HG02759 (cell line): ENCODE measurements at regions not wholly inside any gene's neighbourhood (a gene's known extent, or its start where the extent isn't known, plus 50 kb on each side); places are given as distances from the start of the nearest gene placed in this dataset.

Experiments
- ATAC-seq: cut with Tn5 transposase; IDR thresholded peaks from one replicate; pipeline ENCODE4 v1.9.1; 2021; ENCODE audit warnings: mild to moderate bottlenecking, moderate library complexity; ENCODE audit not compliant: unreplicated experiment

DNA sequence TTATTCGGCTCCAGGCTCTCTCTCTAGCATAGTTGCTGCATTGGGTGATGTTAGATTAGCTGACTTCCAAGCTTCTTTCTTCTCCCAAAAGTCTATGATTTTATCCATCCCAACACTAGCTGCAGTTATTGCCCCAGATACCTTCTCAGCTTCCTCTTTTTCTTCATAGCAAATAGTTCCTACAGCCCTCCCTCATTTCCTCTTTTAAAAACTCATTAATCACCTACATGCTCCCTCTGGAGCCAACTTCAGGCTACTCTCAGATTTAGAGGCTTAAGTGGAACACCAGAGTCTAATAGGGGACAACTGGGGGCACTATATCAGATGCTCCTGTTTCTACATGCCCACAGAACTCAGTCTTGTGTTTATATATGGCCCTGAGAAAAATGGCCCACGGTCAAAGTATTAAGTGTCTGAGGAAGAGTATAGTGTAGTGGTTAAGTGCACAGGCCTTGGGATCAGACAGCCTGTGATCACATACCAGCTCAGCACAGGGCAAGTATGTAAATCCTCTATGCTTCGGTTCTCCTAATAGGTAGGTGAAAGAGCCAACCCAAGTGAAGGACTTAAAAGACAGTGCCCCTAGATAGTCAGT lies 241.9 kb upstream of the SLC14A2 start:
- no peak for ATAC-seq

GRCh38 chr18:45374236-45374635 lies 241.0 kb upstream of the SLC14A2 start:
- ATAC-seq: no peak

DNA sequence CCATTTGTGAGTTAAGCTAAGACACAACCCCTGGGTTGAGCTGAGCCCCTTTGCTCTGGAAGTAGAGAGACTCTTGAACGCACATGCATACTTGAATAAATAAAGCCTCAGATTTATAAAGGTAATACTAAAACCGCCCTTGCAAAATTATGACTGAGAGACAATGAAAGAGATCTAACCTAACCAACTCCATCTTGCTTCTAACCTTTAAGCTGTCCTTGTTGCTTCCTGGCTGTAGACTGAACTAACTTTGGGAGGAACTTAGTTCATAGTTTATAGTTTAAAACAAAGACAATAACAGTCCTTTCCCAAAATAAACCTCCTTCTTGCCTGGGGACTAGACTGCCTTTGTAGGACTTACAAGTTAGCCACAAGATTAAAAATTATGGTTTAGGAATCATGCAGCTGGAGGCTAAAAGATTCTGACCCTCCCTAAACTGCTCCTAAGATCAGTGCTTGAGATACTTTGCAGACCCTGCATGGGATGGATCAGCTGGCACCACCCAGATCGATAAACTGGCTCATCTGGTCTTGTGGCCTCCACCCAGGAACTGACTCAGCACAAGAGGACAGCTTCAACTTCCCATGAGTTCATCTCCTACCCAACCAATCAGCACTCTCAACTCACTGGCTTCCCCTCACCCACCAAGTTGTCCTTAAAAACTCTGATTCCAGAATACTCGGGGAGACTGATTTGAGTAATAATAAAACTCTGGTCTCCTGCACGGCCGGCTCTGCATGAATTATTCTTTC lies 240.2 kb upstream of the SLC14A2 start:
- no peak for ATAC-seq

DNA sequence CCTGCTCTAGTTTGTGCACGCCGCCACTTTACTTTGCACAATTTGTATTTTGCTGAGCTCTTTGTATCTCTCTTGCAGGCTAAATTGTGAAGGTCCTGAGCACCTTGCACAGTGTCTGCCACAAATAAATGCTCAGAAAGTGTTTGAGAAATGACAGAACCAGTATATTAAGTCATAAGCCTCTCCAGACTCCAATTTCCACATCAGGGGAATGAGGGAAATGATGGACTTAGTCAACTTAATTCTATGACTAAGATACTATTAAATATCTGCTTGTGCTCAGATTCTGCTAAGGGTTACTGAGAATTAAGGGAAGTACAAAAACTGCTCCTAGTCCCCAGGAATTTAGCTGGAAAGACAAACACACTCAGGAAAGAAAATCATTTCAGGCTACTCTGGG lies 239.1 kb upstream of the SLC14A2 start:
- no peak for ATAC-seq

DNA sequence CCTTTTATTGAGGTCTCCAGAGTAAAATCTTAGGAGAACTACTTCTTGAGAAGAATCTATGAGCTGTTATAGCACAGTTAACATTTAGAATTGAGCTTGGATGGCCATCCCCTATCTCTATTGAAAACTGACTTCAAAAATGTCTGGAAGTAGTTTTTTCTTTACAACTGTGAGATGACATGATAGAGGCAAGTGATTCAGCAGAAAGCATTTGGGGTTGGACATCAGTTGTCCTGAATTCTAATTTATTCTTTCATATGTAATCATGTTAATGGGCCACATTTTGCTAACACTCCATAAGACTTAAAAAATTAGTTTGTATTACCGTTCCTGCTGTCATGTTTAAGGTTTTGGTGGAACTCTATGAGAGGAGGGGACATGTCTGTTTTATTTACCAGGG lies 237.0 kb upstream of the SLC14A2 start:
- no peak for ATAC-seq

- no peak for ATAC-seq
Observed at GRCh38 chr18:45378933-45379332, 236.3 kb upstream of the SLC14A2 start.

GRCh38 chr18:45379903-45380302 lies 235.4 kb upstream of the SLC14A2 start:
- peak; percentile 76 for ATAC-seq

- ATAC-seq: no peak
Observed at GRCh38 chr18:45381282-45381681, 234.0 kb upstream of the SLC14A2 start.

DNA sequence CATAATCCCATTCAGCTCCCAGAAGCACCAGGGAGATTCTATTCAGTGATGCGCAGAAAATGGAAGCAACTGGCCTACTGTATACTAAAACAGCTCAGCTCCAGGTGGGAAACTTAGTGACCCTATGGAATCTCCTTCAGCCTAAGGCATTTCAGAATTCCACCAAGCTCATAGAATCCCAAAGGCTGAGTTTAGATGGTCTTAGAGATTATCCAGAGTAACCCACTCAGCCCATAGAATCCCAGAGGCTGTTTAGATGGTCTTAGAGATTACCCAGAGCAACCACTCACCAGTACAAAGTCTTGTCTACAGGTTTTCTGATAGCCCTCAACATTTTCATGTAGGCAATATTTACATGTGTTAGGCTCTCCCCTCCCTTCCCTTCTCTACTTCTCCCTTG lies 232.0 kb upstream of the SLC14A2 start:
- ATAC-seq: no peak

DNA sequence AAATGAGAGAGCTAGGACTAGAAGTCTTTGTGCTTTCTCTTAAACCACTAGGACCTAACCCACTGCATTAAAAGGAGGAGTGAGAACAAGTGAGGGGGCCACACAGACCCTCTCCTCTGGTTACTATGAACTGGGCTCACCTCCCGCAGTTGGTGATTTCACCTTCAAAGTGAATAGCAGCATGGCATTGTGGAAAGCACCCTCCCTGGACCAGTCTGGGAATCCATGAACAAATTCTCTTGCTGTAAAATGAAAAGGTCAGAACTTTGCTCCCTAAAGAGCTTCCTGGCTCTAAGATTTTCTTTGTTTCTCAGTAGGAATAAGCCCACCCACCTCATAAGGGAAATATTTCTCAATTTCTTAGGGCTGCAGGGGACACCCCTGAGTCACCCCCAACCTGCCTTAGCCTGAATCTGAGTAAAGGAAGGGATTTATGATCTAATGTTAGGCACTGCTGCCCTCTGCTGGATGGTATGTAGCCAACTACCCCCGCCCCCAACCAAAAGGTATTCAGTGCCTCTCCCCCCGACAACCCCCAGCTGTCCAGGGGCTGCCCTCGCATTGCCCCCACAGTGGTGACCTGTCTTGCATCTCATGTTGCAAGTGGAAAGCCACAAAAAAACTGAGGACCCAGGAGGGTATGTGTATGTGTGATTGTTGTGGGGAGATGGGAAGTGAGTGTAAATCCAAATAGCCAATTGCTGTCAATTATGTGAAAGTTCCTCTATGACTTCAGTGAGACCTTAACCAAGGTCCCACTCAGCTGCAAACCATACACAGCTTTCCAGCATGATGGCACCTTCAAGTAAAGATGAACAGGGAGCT lies 230.9 kb upstream of the SLC14A2 start:
- ATAC-seq: peak; percentile 58

GRCh38 chr18:45384962-45385315 lies 230.3 kb upstream of the SLC14A2 start:
- no peak for ATAC-seq

DNA sequence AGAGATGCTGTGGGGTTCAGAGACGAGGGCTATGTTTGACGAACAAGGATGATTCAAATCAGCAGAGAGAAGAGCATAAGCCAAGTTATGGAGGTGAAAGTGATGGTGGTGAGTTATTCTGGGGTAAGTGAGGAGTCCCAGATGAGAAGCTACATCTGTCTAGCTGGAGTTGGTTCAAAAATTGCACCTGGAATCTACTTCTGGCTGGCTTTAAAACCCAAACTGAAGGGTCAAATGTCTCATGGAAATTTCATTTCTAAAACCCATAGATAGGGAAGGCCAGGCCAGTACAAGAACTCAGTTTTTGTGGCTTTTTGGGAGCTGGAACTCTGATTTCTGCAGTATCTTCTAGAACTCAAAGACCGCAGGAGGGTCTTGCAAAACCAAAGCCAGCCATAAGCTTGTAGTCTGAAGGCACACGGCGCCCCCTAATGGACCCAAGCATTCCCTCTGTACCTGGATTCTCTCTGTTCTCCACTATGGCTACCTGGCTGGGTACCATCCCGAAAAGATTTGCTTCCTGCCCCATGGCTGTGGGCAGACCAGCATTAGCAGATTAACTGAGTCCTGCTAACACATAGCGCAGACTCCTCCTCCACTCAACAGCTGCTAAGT lies 229.1 kb upstream of the SLC14A2 start:
- ATAC-seq: no peak

- no peak for ATAC-seq
Observed at GRCh38 chr18:45387229-45387628, 228.0 kb upstream of the SLC14A2 start.

GRCh38 chr18:45398448-45398847 lies 216.8 kb upstream of the SLC14A2 start:
- ATAC-seq: no peak

DNA sequence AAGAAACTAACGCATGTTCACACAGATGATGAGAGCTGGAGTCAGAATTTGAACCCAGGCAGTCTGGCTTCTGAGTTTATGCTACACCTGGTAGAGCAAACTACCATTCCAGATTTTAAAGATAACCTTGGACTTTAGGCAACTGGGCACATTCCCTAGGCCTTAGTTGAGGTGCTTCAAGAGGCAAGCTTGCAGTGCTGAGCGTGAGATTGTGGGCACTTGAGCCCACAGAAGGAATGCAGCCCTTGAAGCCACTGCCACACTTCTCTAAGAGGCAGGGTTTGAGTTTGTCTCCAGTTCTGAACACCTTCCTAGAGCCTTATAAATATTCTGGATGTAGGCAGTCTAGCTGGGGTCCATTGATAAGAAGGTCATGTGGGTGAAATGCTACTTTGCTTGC lies 216.1 kb upstream of the SLC14A2 start:
- ATAC-seq: no peak

DNA sequence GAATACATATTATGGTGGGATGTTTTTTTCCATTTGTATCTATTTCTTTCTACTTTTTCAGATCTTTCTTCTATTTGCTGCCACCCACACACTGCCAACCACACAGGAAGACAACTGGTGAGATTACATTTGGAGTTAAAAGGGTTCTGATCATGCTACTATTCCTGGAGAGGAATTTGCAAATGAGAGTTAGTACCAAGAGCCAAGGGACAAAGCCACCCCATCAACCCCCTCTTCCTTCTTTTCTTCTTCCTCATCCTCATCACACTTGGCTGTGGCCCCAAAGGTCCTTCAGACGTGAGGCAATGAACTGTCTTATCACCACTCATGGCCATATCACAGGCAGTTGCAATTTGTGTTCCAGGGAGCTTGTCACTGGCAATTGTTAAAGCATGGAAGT lies 215.6 kb upstream of the SLC14A2 start:
- ATAC-seq: no peak

DNA sequence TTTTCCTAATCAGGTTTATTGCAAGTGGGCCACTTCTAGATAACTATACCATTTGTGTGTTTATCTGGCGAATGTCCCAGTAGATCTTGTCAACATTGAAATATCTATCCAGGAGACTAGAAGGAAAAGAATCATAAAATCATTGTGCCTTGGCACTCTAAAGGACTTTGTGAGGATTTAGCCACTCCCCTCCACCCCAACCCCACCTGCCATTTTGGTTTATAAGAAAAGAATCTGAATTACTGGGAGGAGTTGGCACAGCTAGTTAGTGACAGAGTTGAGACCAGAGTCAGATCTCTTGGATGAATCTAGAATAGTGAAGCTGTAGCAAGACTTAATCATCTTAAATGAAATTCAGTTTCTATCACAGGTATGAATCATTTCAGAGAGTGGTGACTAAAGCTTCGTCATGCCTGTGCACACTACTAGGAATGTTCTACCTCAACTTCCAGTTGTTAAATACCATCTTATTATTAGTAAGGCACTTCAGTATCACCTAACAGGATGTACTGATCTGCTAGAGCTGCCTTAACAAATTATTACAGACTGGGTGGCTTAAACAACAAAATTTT lies 212.7 kb upstream of the SLC14A2 start:
- ATAC-seq: no peak

- ATAC-seq: no peak
Observed at GRCh38 chr18:45403341-45404049, 211.8 kb upstream of the SLC14A2 start.

DNA sequence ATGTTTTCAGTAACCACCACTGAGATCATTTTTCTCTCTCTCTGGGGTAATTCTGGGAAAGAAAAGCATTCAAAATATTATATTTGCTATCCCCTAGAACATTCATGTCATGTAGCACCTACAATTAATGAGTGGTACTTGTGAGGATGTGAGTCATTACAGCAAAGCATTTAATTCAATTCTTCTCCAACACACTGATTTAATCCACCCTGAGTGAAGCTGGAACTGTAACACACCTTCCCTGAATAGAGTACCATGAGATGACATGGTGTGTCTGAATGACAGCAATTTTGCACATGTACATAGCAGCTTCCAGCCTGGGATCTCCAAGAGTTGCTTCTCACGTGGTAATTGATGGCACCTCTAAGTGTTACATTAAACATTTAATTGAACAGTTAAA lies 207.1 kb upstream of the SLC14A2 start:
- ATAC-seq: no peak

- no peak for ATAC-seq
Observed at GRCh38 chr18:45409971-45410370, 205.3 kb upstream of the SLC14A2 start.

DNA sequence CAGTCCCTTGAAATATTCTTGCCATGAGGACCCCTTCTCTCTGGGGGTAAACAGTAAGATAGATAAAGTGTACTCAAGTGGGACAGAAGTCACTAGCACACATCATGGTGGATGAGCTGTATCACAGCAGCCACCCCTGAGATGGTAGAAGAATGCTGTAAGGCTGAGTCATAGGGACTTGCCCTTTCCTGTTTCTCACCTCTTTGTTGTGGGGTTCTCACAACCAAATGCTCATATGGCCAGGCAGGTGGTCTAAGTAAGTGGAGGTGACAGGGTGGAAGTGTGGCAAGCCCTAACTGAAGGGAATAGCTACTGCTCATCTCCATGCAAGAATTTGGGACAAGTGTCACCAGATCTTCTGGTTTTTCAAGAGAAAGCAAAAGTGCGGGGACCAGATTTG lies 202.7 kb upstream of the SLC14A2 start:
- no peak for ATAC-seq
